GM18951 (cell line): ENCODE measurements at regions not wholly inside any gene's neighbourhood (a gene's known extent, or its start where the extent isn't known, plus 50 kb on each side); places are given as distances from the start of the nearest gene placed in this dataset.
"Not testable (repeated sequence)": the region's sequence is repeated elsewhere in the genome, so short reads cannot be mapped to it uniquely, and the experiment has no call there.

Experiments
- POLR2A ChIP-seq: IDR thresholded peaks from 4 replicates; pipeline ENCODE4 v1.6.1; 2011; ENCODE audit warnings: mild to moderate bottlenecking; ENCODE audit not compliant: insufficient read length, insufficient read depth; ENCODE audit errors: extremely low read depth
- in situ Hi-C: fragments of 300-500 bp; cut with MboI; formaldehyde crosslinking; loops from one replicate; pipeline ENCODE4 v1.12.0; 2022; ENCODE audit warnings: low sequenced_read_pairs, mixed read lengths, inconsistent platforms; ENCODE audit not compliant: unreplicated experiment

DNA sequence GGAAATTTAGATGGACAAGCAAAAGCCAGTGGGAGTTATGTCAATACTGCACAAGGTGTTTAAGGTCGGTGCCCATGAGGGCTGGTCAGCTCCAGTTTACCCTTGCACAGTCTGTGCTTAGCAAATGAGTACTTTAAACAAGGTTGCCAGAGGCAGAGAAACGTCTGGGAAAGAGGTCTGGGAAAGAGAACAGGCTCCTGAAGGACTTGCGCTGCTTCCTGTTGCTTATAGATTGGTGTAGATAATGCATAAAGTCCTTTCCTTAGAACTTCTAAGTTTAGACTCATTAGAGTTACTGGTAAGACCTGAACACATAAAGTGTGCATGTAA lies 162.6 kb upstream of the P2RY1 start:
- in situ Hi-C loops: no loop called here
- TF ChIP-seq POLR2A: no peak

DNA sequence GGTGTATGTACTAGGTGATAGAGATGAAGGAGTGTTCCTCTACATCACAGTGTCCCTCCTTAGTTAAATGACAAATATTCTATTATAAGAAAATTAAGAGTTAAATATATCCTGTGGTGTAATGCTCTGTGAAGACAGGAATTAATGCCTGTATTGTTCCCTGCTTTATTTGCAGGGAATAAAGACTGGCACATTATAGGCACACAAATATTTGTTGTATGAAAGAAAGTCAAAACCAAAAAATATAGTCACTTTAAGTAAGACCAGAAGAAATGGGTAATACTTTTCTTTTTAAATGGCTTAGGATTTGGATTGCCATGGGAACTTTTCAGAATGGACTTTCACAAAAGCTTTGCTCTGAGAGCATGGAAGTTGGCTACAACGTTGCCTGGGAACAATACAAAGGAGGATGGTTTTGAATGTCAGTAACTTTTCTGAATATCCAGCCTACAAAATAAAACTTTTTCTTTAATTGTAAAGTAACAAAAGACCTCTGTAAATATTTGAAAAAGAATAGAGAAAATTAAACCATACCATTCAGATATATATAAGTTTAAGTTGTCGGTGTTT lies 158.0 kb upstream of the P2RY1 start:
- in situ Hi-C loops: no loop called here

GRCh38 chr3:152677491-152677890 lies 157.4 kb upstream of the P2RY1 start:
- no peak for TF ChIP-seq POLR2A
- in situ Hi-C loops: no loop called here

More for the DNA sequence above, 158.0 kb upstream of the P2RY1 start:
- TF ChIP-seq POLR2A: no peak

DNA sequence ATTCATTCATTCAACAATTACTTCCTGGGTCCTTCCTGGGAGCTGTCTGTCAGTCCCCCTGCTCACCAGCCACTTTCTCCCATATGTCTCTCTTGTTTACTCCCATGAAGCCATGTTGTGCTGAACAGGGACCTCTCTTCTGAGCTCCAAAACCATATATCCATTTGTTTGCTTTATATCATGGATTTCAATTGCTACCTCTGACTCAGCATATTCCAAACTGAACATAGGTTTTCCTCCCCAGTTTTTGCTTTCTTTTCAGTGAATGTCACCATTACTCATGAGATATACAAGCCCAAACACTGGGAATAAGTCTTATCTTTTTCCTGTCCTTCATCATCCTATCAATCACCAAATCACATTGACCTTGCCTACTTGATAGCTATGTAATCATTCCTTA lies 152.5 kb upstream of the P2RY1 start:
- in situ Hi-C loops: no loop called here
- no peak for TF ChIP-seq POLR2A

DNA sequence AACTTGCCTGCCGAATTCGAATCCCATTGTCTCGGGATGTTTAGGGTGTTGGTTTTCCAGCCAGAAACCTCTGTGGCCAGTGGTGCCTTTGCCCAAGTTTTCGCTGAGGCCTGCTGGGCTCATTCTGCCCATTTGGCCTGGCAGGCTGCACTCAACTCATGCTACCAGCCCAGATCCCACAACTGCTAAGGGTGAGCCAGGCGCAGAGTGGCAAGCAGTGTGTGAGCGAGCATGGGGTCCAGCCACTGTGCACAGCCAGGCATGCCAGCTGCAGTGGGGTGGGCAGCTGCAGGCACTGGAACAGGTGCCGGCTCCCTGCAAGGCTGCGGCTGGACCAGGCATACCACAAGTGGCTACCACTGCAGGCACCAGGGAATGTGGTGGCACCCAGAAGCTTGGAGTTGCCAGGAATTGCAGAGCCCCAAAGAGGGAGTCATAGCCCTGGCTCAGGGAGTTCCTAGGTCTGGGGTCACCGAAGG lies 151.4 kb upstream of the P2RY1 start:
- TF ChIP-seq POLR2A: no peak
- in situ Hi-C loops: no loop called here

DNA sequence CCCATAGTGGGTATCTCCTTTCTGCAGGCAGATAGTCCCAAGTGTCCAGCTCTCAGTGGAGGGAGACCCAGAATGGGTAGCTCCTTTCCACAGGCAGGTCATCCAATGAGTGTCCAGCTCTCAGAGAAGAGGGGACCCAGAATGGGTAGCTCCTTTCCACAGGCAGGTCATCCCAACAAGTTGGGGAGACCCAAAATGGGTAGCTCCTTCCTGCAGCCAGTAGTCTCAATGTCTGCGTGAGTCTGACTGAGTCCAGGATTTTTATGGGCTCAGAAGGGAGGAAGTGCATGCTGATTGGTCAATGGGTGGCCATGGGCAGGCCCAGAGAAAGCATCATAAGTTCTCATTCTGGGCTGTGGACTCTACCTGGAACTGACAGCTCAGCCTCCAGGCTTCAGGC lies 150.7 kb upstream of the P2RY1 start:
- in situ Hi-C loops: no loop called here
- no peak for TF ChIP-seq POLR2A

DNA sequence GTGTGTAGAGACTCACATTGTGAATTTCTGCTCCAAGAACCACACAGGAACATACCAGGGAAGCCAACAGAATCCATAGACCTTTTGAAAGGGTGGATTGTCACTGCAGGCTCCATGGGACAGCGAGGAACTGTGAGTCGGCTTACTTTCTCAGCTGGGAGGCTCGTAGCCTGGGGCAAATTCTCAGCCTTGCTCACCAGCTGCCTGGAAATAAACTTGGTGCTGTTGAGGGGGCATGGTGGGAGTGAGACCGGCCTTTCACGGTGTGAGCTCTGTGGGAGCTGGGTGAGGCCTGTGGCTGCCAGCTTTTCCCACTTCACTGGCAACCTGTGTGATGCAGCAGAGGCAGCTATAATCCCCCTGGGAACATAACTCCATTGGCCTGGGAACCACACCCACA lies 146.6 kb upstream of the P2RY1 start:
- no peak for TF ChIP-seq POLR2A
- in situ Hi-C loops: no loop called here

GRCh38 chr3:152692326-152692725 lies 142.6 kb upstream of the P2RY1 start:
- in situ Hi-C loops: not testable (repeated sequence)

DNA sequence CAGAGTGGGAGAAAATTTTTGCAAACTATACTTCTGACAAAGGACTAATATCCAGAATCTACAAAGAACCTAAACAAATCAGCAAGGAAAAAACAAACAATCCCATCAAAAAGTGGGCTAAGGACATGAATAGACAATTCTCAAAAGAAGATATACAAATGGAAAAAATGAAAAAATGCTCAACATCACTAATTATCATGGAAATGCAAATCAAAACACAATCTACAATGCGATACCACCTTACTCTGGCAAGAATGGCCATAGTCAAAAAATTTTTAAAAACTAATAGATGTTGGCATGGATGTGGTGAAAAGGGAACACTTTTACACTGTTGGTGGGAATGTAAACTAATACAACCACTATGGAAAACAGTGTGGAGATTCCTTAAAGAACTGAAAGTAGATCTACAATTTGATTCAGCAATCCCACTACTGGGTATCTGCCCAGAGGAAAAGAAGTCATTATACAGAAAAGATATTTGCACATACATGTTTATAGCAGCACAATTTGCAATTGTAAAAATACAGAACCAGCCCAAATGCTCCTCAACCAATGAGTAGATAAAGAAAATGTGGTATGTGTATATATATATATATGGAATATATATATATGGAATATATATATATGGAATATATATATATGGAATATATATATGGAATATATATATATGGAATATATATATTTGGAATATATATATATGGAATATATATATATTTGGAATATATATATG lies 141.2 kb upstream of the P2RY1 start:
- in situ Hi-C loops: not testable (repeated sequence)

- in situ Hi-C loops: no loop called here
- TF ChIP-seq POLR2A: no peak
These were observed 139.1 kb upstream of the P2RY1 start for GRCh38 chr3:152695840-152696239.

DNA sequence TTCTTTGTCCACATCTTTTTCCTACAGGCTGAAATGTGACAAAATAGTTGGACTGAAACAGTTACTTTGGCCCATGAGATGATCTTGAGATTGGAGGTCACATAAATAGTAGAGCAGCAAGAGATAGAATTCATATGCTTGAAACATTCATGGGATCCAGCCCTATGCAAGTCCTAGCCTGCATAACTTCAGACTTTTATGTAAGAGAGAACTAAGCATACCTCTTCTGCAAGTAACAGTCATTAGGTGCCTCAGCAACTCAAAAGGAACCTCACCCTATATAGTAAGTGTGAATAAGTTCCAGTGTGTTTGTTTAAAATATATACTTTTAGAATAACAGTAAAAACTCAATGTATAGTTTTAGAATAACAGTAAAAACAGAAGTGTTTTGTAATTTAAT lies 138.0 kb upstream of the P2RY1 start:
- in situ Hi-C loops: no loop called here
- TF ChIP-seq POLR2A: no peak

DNA sequence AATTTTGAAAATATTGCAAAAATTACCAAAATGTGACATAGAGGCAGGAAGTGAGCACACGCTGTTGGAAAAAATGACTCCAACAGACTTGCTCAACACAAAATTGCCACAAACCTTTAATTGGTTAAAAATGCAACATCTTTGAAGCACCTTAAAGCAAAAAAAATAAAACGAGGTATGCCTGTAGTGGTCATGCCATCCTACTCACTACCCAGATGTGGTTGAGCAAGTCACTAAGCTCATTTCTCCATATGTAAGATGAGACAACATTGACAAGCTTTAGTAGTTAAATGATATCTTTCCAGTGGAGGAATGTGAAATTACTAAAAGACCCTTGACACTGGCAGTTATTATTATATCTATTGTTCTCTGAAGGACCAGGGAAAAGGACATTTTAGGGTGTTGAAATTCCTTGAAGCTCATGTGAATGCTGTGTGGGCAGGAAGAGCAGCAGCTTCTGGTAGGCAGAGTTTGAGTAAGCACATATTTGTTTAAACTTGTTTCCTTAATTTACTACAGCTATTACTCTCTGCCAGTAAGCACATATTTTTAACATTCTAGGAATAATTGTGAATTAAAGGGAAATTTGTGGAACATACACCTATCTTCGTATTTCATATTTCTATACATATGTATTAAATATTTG lies 131.6 kb upstream of the P2RY1 start:
- in situ Hi-C loops: no loop called here

GRCh38 chr3:152706991-152707713 lies 127.8 kb upstream of the P2RY1 start:
- TF ChIP-seq POLR2A: no peak
- in situ Hi-C loops: no loop called here

More for the DNA sequence above, 131.6 kb upstream of the P2RY1 start:
- no peak for TF ChIP-seq POLR2A

- in situ Hi-C loops: no loop called here
- TF ChIP-seq POLR2A: no peak
These were observed 125.3 kb upstream of the P2RY1 start for GRCh38 chr3:152709659-152710058.

- TF ChIP-seq POLR2A: no peak
- in situ Hi-C loops: no loop called here
These were observed 124.4 kb upstream of the P2RY1 start for GRCh38 chr3:152710549-152710948.
